ENCODE measurements at regions not wholly inside any gene's neighbourhood (a gene's known extent, or its start where the extent isn't known, plus 50 kb on each side); places are given as distances from the start of the nearest gene placed in this dataset.
"Not testable (repeated sequence)": the region's sequence is repeated elsewhere in the genome, so short reads cannot be mapped to it uniquely, and the experiment has no call there.

GRCh38 chrY:13881096-13881495 is 105.2 kb downstream of the VCY start (continued):
- no peak for TF ChIP-seq ZNF264 (CRISPR knock-in tag; IDR thresholded peaks at IDR 0.05)
- no peak for TF ChIP-seq ZNF496 (CRISPR knock-in tag; IDR thresholded peaks at IDR 0.05; ENCODE audit: insufficient replicate concordance)
- no peak for TF ChIP-seq HMGA1 (CRISPR knock-in tag; conservative IDR thresholded peaks at IDR 0.05)
- no peak for TF ChIP-seq ZNF672 (CRISPR knock-in tag; IDR thresholded peaks at IDR 0.05)
- TF ChIP-seq HDAC2 (CRISPR knock-in tag; IDR thresholded peaks at IDR 0.05), result no peak
- TF ChIP-seq NFKBIZ (CRISPR knock-in tag; IDR thresholded peaks at IDR 0.05), result no peak

- no peaks in the 10 kb centered on the region for H3K36me3 ChIP-seq (replicated peaks in 1 of 2; ENCODE audit: control insufficient read depth in 1 of 2, insufficient read depth in 2 of 2, low read length in 2 of 2)
- no peak overlapping the region for H3K27ac ChIP-seq (ENCODE audit: extremely low read length, insufficient read depth, low read length)
- no peak overlapping the region for H3K9ac ChIP-seq (ENCODE audit: insufficient read depth, low read depth, low read length)
- intact Hi-C loops (cut with micrococcal nuclease; ENCODE audit: unreplicated experiment), result no loop called here
- no peaks in the 10 kb centered on the region for H3K4me1 ChIP-seq (ENCODE audit: insufficient read depth, low read length)
- DNase-seq (ENCODE audit: low spot score), result no peak
- no peaks in the 10 kb centered on the region for H4K20me1 ChIP-seq (ENCODE audit: insufficient read depth, low read length)
- no peak overlapping the region for H2AFZ ChIP-seq (ENCODE audit: low read length)
- H3K9me3 ChIP-seq (ENCODE audit: low read length), result no peaks in the 10 kb centered on the region
- ATAC-seq, result no peak
- in situ Hi-C loops (cut with HindIII; ENCODE audit: extremely low pct_ligation_motif_present, low pct_unique_long_range_greater_than_20kb), result no loop called here
- 0% methylated on average over 5 of the region's 5 CpGs for WGBS (ENCODE audit: low lambda C conversion rate)
- H3K27me3 ChIP-seq (ENCODE audit: control insufficient read depth in 1 of 2, insufficient read depth in 2 of 2, low read length in 2 of 2), result no peaks in the 10 kb centered on the region
- no TSS peak for BruUV-seq (replicated peaks)
- H3K4me2 ChIP-seq (ENCODE audit: low read depth, low read length), result no peak overlapping the region
- ChIA-PET POLR2A (no interaction called here), CTCF (ENCODE audit: low intra/inter-chr PET ratio, low total read pairs) (no interaction called here)
- FAIRE-seq, result no peak
- TF ChIP-seq ZBTB38 (CRISPR knock-in tag; IDR thresholded peaks at IDR 0.05) (no peak), ZBTB14 (CRISPR knock-in tag; IDR thresholded peaks at IDR 0.05) (no peak), TRIM24 (CRISPR knock-in tag; IDR thresholded peaks at IDR 0.05) (no peak), AKNA (CRISPR knock-in tag; IDR thresholded peaks at IDR 0.05; ENCODE audit: borderline replicate concordance) (no peak), SYNCRIP (IDR thresholded peaks at IDR 0.05; ENCODE audit: insufficient read depth, low read depth, low read length) (no peak), NPAS2 (CRISPR knock-in tag; IDR thresholded peaks at IDR 0.05; ENCODE audit: borderline replicate concordance) (no peak), MIXL1 (CRISPR knock-in tag; IDR thresholded peaks at IDR 0.05) (no peak)
- H3K79me2 ChIP-seq (ENCODE audit: insufficient read depth, low read length), result no peaks in the 10 kb centered on the region
- H3K4me3 ChIP-seq (replicated peaks in 1 of 3; ENCODE audit: insufficient read depth in 1 of 3, low read depth in 2 of 3, low read length in 3 of 3), result no peak overlapping the region
Observed at GRCh38 chrY:13882829-13883228, 103.4 kb downstream of the VCY start.

GRCh38 chrY:13894028-13894427 is 92.2 kb downstream of the VCY start:
- not testable (repeated sequence) for H3K79me2 ChIP-seq (ENCODE audit: insufficient read depth, low read length); FAIRE-seq

More at GRCh38 chrY:13894028-13894427, 92.2 kb downstream of the VCY start:
- H4K20me1 ChIP-seq (ENCODE audit: insufficient read depth, low read length); ATAC-seq; H3K36me3 ChIP-seq (replicated peaks in 1 of 2; ENCODE audit: control insufficient read depth in 1 of 2, insufficient read depth in 2 of 2, low read length in 2 of 2); H3K27me3 ChIP-seq (ENCODE audit: control insufficient read depth in 1 of 2, insufficient read depth in 2 of 2, low read length in 2 of 2); POLR2A ChIA-PET; H2AFZ ChIP-seq (ENCODE audit: low read length); H3K9me3 ChIP-seq (ENCODE audit: low read length); CTCF ChIA-PET (ENCODE audit: low intra/inter-chr PET ratio, low total read pairs); H3K4me3 ChIP-seq (replicated peaks in 1 of 3; ENCODE audit: insufficient read depth in 1 of 3, low read depth in 2 of 3, low read length in 3 of 3); DNase-seq (ENCODE audit: low spot score); H3K4me1 ChIP-seq (ENCODE audit: insufficient read depth, low read length); intact Hi-C loops (cut with micrococcal nuclease; ENCODE audit: unreplicated experiment); H3K27ac ChIP-seq (ENCODE audit: extremely low read length, insufficient read depth, low read length); in situ Hi-C loops (cut with HindIII; ENCODE audit: extremely low pct_ligation_motif_present, low pct_unique_long_range_greater_than_20kb); H3K4me2 ChIP-seq (ENCODE audit: low read depth, low read length); H3K9ac ChIP-seq (ENCODE audit: insufficient read depth, low read depth, low read length); BruUV-seq (replicated peaks): not testable (repeated sequence)
- 0% methylated on average over 2 of the region's 2 CpGs for WGBS (ENCODE audit: low lambda C conversion rate)
